GM21717 (cell line): ENCODE measurements at regions not wholly inside any gene's neighbourhood (a gene's known extent, or its start where the extent isn't known, plus 50 kb on each side); places are given as distances from the start of the nearest gene placed in this dataset.

ENCODE experiments used
- ATAC-seq: cut with Tn5 transposase; IDR thresholded peaks from one replicate; pipeline ENCODE4 v1.9.1; 2021; ENCODE audit warnings: mild to moderate bottlenecking, moderate library complexity; ENCODE audit not compliant: unreplicated experiment

DNA sequence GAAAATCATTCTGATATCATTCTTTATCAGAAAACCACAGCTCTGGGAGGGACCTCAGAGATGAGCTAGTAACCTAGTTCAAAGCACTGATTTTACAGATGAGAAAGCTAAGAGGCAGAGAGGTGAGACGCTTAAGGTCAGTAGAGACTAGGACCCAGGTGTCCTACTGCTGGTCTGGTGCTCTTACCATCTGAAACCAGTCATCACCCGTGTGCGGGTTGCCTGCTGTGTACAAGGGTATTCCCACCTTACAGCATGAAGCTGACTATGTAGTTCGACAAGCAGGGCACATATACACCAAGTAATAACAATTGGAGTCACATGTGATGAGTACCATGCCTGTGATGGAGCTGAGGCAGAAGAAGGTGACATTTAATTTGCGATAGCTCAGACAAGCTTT is 133.7 kb downstream of the ADAMTS15 start:
- ATAC-seq = no peak

DNA sequence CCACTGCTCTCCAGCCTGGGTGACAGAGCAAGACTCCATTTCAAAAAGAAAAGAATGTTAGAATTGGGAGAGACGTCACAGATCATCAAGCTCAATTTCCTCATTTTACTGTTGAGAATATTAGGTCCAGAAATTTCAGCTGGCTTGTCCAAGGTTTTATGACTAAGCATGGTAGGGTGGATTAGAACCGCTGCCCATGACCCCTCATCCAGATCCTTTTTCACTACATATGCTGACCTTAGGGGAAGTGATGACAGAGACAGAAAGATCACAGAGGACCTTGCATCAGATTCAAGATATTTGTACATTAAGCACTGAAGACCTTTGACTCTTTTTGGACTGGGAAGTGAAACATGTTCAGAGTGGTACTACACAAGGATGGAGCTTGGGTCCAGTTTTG is 134.5 kb downstream of the ADAMTS15 start:
- no peak for ATAC-seq

DNA sequence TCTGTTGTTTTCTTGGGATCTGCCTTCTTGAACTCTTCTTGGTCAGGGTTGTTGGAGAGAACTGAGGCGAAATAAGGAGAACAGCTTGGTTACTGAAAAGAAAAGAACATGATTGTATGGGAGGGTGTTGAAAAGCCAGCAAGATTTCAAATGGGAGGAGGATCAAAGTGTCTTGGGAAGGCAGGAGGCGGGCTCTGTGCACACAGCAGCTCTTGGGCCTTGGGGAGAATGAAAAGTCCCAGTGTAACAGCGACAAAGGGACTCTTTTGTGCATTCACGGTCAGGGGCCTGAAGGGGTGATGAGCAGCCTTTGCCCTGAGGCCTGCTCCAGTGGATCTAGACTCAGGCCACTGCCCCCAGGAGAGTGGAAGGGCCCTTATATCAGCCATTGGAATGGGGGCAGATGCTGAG is 135.4 kb downstream of the ADAMTS15 start:
- ATAC-seq = no peak

DNA sequence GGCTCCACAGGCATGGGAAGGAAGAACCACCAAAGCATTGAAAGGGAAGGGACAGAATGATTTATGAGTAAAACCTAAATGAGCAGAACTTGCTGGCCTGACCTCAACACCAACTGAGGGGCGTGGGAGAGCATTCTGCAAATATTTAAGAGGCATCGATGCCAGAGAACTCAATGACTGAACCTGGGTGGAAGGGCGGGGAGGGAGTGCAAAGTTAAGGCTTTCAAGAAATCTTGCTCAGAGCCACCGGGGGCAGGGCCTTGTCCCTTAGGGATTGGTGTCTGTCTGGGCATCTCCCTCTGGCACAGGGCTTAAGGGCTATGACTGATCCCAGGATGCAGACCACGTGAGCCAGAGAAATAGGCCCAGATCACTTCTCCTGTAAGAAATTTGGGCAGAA is 137.1 kb downstream of the ADAMTS15 start:
- ATAC-seq = no peak

DNA sequence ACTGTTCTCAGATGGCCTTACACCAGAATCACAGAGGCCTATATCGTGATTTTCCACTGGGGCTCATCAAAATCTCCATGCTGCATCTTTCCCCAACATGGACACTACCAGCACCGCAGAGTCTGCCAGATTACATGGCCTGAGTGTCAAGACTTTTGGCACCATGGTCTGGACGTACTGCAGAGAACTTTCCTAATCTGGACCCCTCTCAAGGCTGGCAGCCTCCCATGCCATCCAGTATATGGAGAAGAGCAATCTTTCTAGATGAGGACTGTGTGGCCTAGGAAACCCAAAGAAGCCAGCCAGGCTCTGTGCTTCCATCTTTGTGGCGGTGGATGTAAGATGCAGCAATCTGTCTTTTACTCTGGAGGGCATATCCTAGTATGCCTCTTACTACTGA is 139.2 kb downstream of the ADAMTS15 start:
- ATAC-seq = no peak

DNA sequence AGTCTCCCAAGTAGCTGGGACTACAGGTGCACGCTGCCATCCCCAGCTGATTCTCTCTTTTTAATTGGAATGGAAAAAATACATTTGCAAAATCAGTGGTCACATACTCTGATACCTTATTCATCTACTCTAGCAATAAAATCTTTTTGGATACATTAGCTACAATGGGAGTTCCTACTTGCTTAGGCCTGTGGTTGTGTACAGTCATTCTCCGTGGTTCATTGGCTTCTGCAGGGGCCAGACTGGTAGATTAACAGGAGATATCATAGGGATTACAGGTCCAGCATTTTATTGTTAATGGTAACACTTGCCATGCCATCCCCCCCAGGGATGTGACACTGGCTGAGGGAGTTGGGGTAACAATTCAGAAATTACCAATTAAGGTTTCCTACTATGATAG is 140.0 kb downstream of the ADAMTS15 start:
- ATAC-seq = no peak

DNA sequence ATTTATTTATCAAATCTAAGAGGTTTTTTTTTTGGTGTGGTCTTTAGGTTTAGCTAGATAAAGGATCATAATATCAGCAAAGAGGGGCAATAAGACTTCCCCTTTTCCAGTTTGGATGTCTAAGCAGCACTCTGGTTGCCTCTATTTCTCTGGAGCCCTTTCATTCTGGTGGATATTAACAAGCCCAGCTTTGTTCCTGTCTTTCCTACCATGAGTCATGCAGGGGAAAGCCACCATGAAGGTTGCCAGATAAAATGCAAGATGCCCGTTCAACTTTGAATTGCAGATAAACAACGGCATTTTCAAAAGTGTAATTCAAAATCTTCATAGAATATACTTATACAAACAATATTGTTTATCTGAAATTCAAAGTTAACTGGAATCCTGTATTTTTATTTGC is 143.6 kb downstream of the ADAMTS15 start:
- no peak for ATAC-seq

DNA sequence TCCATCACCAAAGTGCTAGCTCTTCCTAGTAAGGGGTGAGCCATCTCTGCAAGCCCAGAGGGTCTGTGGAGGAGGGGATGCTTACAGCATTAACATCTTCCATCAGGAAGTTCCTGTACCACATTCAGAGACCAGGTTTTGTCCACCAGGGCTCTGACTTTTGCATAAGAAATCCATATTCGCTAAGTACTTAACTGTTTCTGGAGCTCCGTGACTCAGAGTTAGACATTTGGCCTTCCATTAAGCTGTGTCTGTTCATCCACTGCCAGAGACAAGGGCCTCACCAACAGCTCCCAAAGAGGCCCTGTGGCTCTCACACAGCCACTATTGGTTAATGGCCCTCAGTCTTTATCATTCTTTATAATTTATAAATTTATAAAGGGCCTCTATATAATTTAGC is 144.6 kb downstream of the ADAMTS15 start:
- no peak for ATAC-seq

DNA sequence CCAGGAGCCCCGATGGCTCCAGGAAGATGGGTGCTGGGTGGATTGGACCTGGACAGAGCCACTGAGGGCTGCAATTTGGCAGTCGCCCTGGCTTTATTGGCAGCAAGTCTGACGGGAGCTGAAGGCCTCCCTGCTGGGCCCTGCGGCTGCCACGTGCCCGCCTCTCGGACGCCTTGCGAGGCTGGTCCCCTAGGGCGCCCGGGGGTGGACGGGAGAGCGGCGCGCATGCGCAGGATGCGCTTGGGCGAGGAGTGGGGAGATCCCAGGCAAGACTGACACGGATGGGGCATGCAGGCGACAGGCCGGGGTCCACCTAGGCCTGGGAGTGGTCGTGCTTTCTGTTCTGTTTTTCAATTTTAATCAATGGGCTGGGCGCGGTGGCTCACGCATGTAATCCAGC is 150.0 kb downstream of the ADAMTS15 start:
- no peak for ATAC-seq

DNA sequence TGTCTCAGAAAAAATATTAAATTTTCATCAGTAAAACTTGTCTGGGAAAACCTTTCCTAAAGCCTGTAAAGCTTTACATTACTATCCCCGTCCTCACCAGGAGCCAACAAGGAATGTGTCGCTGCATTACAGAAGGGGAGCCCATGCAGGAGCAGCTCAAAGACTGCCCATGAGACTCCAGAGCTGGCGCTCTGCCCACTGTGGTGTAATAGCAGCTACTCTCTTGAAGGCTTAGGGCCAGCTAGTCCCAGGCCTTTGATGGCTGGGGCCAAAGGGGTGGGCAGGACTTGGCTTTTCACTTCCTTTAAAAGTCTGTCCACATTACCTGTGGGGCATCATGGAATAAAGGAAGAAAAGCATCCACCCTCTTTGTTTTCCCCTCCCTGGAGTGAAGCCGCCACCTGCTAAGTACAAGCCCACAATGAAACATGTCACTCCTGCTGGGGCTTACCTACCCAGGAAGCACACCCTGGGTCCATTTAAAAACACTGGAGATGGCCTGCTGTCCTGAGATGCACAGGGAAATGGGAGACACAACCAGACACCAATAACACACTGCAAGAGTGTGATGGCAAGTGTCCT is 150.7 kb downstream of the ADAMTS15 start:
- no peak for ATAC-seq

DNA sequence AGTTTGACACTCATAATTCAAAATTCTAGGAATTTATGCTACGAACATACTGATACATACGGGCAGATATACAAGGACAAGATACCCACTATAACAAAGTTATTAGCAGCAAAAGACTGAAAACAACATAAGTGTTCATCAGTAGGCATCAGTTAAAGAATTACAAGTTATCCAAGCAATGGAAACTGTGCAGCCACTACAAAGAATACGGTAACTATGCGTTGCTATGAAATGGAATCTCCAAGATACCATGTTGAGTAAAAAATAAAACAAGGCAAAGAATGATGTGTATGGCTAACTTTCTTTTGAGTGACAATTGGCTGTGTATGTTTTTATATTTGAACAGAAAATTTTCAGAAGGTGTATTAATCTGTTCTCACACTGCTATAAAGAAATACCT is 151.7 kb downstream of the ADAMTS15 start:
- ATAC-seq = no peak

DNA sequence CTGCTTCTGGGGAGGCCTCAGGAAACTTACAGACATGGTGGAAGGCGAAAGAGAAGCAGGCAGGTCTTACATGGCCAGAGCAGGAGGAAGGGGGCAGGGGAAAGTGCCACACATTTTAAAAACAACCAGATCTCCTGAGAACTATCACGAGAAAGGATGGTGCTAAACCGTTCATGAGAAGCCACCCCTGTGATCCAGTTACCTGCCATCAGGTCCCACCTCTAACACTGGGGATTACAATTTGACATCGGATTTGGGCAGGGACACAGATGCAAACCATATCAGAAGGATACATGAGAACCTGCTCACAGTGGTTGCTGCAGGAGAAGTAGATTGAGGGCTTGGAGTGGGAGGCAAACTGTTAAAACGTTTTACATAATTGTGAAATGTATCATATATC is 152.2 kb downstream of the ADAMTS15 start:
- ATAC-seq = no peak

DNA sequence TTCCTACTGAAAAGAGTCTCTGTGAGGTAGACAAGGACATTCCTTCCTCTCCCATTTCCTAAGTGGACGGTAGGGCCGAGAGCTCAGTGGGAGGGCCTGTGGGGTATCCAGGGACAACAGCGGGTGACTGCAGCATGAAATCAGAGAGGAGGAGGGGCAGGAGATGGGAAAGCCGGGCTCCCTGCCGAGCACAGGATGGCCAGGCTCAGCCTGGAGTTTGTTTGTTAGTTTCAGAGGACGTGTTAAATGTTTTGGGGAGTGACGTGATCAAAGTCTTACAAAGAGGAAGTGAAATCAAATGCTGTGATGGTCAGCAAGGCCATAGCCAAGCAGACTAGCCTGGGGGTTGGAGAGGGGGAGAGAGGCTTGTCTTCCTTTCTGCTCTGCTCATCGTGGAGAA is 152.7 kb downstream of the ADAMTS15 start:
- no peak for ATAC-seq

DNA sequence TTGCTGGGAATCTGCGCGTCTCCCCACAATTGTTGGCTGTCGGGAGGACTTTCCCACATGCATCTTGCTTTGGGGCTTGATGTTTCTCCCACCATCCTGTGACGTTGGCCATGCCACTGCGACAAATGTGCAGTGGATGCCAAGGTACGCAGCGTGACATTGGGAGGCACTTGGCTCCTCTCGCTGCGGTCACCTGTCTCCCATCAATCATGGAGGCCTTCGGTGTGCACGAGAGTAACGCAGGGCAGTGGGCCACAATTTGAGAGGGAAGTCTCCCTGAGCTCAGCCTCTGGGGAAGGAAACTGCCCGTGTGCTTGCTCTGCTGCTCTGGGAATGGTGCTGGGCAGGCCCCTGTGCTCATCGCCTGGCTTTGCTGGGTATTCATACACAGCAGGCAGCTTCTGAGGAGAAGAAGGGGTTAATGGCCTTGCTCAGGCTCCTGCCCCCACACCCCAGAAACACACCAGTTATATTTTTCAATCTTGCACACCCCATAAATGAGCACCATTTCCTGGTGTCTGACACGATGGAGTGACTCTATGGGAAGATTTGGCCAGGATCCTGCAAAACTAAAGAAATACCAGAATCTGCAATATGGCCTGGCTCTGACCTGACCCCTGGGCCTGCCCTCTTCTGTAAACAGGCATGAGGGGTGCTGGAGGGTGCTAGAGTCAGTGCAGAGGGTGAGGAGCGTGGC is 153.5 kb downstream of the ADAMTS15 start:
- no peak for ATAC-seq

DNA sequence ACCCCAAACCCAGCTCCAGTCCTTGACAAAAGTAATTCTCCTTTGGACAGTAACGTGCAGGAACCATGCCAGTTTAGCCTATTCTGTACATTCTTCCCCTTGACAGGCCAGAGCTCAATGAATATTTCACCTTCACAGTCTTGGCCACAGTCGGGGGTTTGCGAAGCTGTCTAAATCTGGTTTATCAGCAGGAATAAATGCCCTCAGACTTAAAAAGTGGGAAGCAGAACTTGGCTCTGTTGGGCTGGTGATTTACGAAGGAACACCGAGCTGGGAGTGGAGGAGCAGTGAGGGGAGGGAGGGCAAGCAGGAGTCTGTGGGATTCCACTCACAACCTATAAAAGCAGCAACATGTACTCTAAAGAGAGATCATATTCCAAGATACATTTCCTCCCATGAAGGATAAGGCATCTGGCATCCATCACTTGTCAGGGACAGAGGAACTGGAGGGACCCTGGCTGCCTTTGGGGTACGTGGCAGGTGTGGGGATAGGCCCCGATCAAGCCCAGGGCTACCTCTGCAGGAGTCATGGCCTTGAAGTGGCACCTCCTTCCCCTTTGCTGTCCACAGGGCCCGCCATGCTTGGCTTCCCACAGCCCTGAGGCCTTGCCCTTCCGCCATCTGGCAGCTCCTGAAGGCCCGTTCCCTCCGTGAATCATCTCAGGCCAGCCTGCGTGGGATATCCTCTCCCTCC is 154.3 kb downstream of the ADAMTS15 start:
- no peak for ATAC-seq

DNA sequence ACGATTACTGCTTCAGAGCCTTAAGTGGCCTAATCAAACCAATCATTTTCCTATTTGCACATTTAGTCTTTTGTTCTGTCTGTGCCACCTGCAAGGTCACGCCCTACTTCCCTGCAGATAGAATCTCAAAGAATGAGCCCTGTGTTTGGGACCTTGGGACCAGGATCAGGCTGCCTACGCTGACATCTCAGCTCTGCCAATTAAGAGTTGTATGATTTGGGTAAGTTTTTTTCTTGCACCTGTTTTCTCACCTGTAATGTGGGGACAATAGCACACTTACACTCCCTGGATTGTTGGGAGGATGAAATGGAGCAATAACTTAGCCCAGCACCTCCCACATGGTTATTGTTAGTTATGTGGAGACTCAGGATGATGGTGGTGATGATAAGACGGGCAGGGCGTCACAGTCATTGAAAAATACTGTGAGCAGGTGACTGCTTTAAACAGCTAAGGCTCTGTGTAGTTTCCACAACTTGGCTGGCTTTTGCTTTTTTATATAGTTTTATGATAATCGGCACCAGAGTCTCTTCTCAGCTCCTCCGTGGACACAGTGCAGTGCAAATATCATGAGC is 155.0 kb downstream of the ADAMTS15 start:
- ATAC-seq = no peak

DNA sequence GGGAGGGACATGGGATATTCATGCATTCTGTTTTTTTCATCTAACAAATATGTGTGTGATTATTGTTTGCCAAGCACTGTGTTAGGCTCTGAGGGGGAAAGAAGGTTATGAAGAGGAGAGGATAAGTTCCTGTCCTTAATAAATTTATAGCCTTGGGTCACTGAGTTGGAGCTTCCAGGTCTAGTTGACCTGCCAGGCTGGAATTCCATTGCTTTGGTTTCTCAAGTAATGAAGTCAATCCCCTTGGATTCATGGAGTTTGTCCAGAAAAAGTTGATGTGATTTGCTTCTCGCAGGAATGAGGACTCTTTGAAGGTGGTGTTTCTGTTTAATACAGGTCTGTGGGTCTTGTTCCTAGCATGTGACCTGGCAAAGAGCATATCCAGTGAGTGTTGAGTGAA is 156.2 kb downstream of the ADAMTS15 start:
- no peak for ATAC-seq

DNA sequence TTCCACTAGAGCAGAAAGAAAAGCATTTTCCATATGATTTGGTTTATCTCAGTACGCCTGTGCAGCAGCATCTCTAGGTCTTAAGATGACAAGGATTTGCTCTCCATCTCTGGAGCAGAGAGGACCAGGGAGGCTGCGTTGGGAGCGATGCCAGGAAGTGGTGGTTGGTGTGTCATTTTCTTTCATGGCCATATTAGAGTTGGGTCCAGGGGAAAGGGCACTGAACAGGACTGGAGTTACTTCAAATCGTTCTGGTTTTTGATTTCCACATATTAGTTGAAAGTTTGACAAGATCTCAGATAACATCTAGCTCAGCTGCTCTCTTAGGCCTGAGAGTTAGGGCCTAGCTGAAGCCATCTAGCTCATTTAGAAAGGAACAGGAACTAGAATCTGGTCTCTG is 157.7 kb downstream of the ADAMTS15 start:
- no peak for ATAC-seq

DNA sequence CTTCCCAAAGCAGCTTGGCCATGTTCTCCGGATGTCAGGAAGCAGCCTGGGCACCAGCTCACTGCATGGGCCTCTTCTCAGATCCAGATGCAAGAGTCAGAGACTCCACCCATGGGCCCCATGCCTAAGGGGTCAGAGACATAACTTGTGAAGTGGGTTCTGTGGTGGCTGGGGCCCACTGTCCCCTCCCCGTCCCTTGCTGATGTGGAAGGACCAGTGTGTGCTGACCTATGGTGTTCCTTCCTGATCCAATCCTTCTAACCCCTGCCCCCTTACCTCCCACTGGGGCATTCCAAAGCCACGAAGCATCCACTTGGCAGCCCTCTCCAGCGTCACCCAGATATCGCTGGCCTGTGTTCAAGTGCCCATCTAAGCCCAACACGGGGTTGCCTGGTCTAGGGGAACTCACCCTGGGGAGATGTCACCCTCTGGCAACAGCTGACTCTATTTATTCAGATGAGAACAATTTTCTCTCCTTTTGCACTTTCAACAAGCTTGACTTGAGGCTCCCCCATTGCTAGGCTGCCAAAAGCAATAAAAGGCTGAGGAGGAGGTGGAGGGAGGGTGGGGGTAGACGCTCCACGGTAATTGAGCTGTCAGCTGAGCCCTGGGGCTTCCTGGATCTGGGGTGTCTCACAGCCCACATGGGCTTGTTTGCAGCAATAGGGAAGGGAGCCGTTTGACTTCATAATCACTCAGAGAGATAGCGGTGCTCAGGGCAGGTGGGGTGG is 158.5 kb downstream of the ADAMTS15 start:
- ATAC-seq = no peak

DNA sequence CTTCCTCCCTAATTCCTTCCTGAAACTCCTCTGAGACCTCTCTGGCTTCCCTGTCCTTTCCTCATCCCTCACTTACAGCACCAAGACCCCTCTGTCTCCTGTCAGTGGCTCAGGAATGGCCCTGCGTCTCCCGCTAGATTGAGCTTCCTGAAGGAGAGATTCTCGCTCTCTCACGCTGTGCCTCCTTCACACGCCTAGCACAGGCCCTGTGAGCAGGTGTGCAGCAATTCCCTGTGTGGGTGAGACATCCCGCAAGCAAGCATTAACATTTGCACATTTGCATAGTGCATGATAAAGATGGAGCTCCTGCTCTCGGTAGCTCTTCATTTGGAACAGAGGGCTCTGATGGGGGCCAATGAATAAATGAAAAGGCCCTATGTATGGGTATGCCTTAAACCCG is 159.8 kb downstream of the ADAMTS15 start:
- ATAC-seq = no peak
